Stimulated activated CD4-positive, alpha-beta T cell treated with anti-CD3 and anti-CD28 coated beads, TNF-alpha, amount 100 ng/mL, for 4 hours (primary cell): ENCODE measurements at regions not wholly inside any gene's neighbourhood (a gene's known extent, or its start where the extent isn't known, plus 50 kb on each side); places are given as distances from the start of the nearest gene placed in this dataset.

ENCODE experiments used
- DNase-seq, 3 experiments: peaks; one replicate each; pipeline ENCODE4 v3.0.0-alpha.2; 2020; ENCODE audit warnings: low read depth in 3 of 3

GRCh38 chr2:151032741-151033191 is 228.9 kb downstream of the RBM43 start:
- no peak for DNase-seq

- DNase-seq, result no peak
Measured at GRCh38 chr2:151030663-151031230, 230.9 kb downstream of the RBM43 start.

DNA sequence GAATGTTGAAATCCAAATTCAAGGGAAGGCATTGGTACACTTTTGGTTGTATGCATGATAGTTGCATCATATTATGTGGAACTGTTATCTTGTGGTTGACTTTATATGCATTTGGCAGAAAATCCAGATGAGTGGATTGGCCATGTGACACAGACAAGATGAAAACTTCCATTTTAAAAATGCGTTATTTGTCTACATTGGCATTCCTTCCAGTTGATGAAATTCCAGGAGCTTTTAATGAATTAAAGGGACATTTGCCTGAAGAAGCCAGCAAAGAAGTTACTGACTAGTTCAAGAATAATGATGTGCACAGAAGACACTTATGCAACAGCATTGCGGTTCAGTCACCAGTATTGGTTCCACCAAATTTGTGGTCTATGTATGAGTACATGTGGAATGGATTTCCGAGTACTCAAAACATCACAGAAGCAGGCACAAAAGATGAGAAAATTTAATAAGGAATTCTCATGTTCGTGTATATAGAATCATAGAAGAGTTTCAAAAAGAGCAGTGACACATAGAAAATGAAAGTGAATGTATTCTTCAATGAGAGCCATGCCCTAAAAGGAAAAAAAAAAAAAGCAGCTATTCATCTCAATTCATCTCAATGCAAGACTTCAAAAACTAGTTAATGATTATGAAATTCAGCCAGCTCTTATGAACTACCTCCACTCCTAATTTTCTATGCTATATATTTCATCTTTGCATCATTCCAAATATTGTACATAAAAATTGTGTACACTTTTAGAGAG is 232.1 kb downstream of the RBM43 start:
- DNase-seq, result no peak

DNA sequence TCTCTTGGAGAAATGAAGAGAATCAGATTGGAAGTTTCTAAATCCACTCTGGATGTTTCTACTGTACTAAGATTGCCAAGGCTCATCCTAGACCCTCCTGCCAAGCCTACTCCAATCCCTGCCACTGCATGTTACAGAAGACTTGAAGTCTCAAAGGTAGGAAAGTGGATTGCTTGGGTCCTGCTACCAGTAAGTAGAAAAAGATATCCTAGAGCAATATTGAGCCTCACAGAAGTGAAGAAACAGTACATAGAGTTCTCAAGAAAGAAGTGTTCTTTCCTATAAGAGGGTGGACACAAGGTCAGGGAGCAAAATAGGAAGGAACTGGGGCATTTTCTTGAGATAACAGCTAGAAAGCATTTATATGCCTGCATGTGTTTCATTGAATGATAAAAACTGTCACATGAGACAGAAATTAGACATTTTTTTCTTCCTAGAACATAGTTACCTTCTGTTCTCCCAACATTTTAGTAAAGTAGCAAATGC is 232.9 kb downstream of the RBM43 start:
- no peak for DNase-seq

DNA sequence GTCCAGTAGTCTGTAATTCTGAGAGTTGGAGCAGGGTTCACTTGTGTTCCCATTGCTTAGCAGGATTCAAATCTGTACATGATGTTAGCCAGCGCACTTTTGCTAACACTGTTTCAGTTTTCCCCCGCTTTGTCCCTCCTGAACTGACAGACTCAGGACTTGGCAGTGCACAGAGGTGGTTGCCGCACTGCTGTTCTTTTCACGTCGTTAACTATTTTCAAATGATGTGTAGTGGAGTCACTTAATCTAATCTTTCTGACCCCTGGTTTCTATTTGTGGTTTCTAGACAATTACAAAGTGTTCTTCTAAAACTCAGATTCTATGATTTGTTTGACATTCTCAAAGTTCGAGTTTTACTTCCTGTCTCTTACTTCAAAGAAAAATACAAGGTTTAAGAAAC is 234.5 kb downstream of the RBM43 start:
- DNase-seq, result no peak

GRCh38 chr2:151025816-151026215 is 235.8 kb downstream of the RBM43 start:
- no peak for DNase-seq

- no peak for DNase-seq
Measured at GRCh38 chr2:151024696-151025251, 236.9 kb downstream of the RBM43 start.

- no peak for DNase-seq
Measured at GRCh38 chr2:151021747-151022452, 239.8 kb downstream of the RBM43 start.

DNA sequence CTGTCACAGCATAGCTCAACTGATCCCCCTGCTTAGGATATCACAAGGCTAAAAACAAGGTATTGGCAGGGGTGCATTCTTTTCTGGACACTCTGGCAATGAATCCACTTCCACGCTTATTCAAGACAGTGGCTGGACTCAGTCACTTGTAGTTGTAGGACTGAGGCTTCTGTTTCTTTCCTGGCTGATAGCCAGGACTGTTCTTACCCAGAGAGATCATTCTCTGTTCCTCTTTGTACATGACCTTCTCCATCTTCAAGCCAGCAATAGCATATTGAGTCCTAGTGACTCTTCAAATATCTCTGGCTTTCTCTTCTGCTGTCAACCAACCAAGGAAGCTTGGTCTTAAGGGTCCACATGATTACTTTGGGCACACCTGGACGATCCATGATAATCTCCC is 241.3 kb downstream of the RBM43 start:
- no peak for DNase-seq

DNA sequence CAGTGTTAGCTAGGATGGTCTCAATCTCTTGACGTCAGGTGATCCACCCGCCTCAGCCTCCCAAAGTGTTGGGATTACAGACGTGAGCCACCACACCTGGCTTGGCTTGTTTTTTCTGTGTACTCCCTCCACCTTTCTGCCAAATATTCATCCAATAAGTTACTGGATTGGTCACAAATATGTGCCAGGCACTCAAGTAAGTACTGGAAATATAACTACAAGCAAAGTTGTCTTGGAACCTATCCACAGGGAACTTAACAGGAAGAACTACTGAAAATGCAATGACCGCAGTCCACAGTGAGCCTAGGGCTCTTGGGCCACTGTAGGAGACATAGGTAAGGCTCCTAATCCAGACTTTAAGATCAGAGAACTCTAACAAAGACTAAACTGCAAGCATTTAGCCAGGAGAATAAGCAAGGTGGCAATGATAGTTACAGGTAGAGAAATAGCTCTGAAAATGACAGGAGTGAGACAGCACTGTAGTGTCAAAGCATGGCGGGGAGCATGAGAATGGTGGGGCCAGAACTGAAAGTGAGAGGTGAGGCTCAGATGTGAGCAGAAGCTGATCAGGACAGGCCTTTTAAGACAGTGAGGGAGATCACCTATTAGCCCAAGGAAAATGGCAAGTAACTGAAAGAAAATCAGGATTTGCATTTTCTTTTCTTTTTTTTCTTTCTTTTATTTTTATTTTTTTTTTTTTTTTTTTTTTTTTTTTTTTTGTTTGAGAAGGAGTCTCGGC is 252.1 kb downstream of the RBM43 start:
- DNase-seq, result no peak

DNA sequence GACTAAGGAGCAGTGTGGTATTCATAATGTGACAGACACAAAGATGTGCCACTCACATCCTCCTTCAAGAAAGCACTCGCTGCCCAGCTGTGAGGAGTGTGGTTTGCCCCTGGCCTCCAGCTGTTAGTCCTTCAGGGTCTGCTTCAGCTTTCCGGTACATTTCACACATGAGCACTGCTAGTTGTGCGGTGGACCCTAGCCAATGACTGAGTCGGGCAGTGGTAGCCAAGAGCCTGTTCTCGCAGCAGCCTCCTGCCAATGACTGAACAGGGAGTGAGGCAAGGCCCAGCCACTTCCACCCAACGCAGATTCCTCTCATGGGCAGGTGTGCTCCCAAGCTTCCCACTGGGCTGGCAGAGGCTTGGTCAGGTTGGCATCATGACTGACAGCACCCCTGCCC is 254.3 kb downstream of the RBM43 start:
- DNase-seq, result no peak

- no peak for DNase-seq
Measured at GRCh38 chr2:151002959-151003600, 258.6 kb downstream of the RBM43 start.

DNA sequence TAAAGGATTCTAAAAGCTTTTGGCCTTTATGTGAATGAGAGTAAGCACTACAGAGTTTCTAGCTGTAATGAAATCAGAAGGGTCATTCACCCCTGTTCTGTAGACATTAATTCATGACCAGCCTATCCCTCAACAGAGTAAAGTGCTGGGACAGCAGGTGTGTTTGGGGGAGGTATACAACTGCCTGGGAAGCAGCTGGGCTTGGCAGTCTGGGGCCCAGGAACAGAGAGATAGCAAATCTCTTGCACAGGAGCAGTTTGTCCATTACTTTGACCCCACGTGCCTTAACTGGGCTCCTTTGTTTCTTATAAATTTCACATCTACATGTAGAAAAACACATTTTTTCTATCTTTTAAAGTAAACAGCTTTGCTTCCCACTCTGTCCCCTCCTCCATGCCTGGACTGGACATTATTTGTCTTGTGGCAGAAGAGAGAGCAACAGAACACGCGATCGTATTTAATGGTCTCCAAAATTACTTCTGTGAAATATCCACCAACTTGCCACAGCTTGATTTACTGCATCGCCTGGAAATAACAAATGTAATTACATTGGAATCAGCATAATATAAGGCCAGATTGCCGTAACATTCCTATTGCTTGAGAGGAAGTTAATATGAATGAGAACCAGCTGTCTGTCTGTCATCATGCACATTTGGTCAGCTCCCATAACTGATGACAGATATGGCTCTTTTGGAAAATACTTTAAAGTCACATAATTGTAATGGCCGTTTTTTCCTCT is 263.8 kb downstream of the RBM43 start:
- no peak for DNase-seq

- no peak for DNase-seq
Measured at GRCh38 chr2:150997066-150997465, 264.6 kb downstream of the RBM43 start.

GRCh38 chr2:150994076-150994475 is 267.6 kb downstream of the RBM43 start:
- DNase-seq, result no peak

- no peak for DNase-seq
Measured at GRCh38 chr2:150989969-150990368, 271.7 kb downstream of the RBM43 start.

DNA sequence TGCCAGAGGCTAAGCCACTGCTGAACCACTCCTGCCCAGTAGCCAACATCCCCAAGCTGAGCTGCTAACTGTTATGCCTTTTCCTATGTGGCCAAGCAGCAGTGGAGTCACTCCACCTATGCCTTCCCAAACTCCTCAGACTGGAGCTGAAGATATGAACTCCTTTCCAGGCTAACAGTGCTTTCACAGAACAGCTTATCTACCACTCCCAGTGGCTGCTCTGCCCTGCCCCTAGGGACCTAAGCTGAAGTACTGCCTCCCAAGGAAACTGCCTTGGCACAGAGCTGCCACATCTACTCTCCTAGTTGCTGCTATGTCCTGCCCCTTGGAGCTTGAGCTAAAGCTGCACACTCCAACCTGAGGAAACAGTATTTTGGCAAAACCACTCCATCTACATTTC is 275.9 kb downstream of the RBM43 start:
- no peak for DNase-seq

GRCh38 chr2:150983314-150983897 is 278.3 kb downstream of the RBM43 start:
- no peak for DNase-seq

DNA sequence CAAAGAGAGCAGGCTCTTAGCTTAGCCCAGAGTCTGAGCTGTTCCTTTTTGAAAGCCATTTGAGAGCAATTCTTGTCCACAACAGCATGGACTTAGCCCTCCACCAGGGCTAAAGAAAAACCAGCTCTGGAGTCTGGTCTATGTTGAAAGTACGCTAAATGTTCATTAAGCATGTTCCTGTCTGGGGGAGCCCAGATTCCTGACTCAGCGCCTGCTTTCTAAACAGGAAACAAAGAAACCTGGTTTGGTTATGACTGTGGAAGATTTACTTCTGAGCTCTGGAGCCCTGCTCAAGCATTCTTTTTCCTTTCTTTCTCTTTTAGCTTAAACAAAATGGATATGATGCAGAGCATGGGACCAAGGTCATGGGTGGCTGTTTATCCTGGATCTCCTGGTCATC is 279.8 kb downstream of the RBM43 start:
- no peak for DNase-seq

DNA sequence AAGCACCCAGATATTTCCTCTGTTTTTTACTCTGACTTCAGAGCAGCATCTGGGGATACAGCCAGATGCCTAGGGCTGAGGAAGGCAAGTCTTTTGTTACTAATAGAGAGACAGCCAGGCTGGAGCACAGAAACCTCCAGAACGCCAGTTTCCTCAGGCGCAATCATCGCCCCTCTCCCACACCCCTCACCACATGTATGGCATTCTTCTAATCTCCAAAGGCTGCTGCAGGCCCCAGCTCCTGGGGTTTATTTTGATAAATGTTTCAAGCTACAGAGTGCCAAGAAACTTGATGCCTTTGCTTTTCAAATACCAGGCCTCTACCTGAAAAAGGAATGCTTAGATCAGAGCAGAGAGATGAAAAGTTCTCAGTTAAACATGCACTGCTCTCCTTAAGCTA is 283.6 kb downstream of the RBM43 start:
- no peak for DNase-seq
